NCI-H748 (cell line): ENCODE measurements at regions not wholly inside any gene's neighbourhood (a gene's known extent, or its start where the extent isn't known, plus 50 kb on each side); places are given as distances from the start of the nearest gene placed in this dataset.
"Not testable (repeated sequence)": the region's sequence is repeated elsewhere in the genome, so short reads cannot be mapped to it uniquely, and the experiment has no call there.

ENCODE experiments used
- DNase-seq: peaks from one replicate; lab custom pipeline; 2025; ENCODE audit not compliant: unreplicated experiment; lab: John Stamatoyannopoulos, UW

DNA sequence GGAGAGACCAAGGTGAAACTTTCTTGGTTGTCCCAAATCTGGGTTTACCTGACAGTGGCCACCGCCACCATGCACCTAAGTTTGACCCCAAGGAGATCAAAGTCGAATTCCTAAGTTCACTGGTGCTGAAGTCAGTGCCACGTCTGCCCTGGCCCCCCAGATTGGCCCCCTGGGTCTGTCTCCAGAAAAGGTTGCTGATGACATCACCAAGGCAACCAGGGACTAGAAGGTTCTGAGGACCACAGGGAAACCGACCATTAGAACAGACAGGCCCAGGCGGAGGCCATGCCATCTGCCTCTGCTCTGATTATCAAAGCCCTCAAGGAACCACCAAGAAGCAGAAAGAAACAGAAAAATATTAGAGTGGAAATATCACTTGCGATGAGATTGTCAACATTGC, 91.2 kb downstream of the DLL1 start:
- DNase-seq = no peak

DNA sequence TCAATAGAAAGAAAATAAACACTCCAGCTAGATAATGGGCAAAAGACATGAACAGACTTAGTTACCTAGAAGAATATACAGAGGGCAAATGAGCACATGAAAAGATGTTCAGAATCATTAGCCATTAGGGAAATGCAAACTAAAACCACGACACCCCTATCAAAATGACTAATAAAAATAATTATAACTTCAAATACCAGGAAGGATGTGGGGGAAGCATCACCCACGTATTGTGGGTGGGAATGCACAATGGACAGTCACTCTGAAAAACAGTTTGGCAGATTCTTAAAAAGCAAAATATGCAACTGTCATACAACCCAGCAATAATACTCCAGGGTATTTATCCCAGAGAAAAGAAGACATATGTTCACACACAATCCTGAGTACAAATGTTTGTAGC, 92.6 kb downstream of the DLL1 start:
- no peak for DNase-seq

DNA sequence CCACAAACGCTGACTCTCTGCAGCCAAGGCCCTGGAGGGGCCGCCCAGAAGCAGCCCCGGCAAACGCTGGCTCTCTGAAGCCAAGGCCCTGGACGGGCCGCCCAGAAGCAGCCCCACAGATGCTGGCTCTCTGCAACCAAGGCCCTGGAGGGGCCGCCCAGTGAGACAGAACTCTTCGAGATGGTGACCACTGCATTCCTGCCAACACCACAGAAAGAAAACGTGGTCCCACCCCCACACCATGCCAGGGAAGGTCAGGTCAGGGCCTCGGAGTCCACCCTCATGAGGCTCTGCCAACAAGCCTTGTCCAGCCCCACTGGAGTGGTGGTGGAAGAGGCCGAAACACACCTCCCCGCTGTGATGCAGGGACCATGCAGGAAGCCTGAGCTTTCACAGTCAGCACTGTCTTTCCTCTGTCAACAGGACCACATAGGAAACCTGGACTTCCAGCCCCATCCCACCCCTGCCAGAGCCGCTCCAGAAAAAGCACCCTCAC, 97.5 kb downstream of the DLL1 start:
- DNase-seq = no peak

DNA sequence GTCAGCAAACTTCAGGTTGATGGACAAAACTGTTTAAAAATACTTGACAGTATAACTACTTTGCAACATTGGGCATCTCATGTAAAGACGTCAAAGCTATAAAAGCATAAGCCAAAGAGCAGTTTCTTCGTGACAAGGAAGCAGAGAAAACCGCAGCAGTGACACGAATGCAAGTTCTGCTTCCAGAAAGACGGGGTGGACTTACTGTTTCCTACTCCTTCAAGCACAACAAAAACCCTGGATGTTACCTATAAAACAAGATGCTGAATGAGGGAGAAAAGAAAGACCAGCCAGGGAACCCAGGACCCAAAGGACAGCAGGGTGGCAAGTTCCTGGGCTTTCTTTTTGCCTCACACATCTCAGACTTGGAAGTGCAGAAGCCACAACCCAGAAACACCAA, 98.0 kb downstream of the DLL1 start:
- no peak for DNase-seq

DNA sequence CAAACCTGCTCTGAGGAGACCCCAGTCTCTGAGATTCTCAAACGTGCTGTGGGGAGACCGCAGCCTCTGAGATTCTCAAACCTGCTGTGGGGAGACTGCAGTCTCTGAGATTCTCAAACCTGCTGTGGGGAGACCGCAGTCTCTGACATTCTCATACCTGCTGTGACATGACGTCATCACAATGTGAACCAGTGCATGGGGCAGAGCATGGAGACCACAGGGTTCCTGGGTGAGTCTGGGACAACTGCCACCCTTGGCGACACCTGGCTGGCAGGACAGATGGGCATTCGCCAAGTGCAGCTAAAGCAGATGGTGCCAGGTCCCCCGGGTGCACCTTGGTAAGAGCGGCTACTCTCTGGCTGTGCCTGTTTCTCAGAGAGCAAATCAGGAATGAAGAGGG, 98.8 kb downstream of the DLL1 start:
- not testable (repeated sequence) for DNase-seq

DNA sequence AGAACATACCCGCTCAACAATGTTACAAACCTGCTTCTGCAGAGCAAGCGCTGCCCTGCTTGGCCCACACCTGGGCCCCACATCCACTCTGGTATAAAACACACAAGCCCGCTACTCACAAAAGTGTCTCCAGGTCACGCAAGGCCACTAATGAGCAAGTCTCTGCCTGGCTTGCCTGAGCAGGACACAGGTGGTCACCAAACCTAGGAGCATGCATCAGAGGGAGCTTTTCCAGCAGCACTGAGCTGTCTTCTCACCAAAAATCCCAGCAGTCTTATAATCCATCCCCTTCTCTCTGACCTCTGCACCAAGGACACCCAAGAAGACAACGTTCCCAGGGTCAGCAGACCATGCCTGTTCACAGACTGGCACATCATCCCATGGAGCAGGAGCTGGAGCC, 100.8 kb downstream of the DLL1 start:
- DNase-seq = no peak

DNA sequence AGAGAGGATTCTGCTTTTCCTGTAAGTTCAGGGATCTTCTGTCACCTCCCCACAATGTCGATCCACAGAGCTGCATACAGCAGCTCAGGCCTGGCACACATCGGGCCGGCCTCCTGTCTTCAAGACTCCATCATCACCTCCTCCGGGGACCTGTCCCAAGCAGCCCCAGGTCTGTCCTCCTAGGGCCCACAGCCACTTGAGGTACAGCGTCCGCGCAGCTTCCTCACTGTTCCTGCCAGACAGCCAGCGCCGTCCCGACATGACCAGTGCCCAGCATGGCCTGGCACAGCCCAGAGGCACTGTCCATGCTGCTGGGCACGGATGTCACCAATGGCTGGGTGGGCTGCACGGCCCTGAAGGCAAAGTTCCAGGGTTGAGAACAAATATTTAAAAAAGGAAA, 101.6 kb downstream of the DLL1 start:
- DNase-seq = no peak

DNA sequence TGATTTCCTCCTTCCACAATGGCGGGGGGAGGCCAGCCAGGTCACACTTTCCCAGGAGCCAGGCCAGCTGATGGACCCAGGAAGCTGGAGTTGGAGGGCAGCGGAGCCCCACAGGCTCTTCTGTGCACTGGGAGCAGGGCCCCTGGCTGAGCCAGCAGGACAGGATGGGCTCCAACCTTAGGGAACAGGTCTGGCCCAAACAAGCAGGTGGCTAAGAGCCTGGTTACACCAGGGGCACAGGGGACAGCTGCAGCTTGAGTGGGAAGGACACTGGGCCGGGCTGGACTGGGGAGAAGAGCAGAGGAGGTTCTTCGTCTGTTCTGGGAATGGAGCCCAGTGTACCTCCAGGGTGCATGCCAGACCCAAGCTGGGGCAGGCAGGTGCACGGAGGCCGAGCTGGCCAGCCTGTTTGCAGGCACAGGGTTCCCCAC, 102.3 kb downstream of the DLL1 start:
- DNase-seq = no peak

DNA sequence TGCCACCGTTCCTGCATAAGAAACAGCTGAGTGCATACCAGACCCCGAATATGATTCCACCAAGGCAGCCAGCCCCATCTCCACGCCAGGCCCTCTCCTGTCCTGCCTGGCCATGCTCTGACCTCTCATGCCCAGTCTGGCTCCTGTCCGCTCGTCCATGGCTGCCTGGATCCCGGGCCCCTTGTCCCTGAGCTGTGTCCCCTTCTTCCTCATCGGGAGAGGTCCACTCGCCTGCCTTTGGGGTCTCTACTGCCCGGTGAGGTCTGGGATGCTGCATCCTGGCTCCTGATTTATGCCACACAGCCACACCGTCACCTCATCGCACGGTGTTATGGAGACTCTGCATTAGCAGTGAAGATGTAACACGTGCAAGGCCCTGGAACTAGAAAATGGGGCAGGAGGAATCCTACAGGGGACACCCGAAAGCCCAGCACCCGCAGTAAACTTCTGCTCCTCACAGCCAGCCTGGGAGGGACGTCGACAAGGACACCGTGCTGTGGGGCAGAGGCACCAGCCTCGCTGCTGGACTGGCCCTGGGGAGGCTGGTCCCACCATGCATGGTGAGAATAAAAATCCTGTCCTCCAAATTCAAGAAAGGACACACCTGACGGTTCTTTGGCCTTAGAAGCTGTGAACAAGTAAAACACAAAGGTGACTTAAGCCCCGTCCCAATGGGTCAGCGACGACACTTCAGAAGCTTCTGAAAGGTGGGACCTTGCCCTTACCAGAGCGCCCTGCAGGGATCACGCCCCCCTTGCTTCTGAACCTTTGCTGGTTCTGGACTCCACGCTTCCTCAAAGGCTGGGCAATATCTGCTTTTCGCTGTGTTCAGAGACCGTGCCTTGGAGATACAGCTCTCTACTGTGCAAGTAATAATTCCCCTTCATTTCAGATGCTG, 103.0 kb downstream of the DLL1 start:
- no peak for DNase-seq

DNA sequence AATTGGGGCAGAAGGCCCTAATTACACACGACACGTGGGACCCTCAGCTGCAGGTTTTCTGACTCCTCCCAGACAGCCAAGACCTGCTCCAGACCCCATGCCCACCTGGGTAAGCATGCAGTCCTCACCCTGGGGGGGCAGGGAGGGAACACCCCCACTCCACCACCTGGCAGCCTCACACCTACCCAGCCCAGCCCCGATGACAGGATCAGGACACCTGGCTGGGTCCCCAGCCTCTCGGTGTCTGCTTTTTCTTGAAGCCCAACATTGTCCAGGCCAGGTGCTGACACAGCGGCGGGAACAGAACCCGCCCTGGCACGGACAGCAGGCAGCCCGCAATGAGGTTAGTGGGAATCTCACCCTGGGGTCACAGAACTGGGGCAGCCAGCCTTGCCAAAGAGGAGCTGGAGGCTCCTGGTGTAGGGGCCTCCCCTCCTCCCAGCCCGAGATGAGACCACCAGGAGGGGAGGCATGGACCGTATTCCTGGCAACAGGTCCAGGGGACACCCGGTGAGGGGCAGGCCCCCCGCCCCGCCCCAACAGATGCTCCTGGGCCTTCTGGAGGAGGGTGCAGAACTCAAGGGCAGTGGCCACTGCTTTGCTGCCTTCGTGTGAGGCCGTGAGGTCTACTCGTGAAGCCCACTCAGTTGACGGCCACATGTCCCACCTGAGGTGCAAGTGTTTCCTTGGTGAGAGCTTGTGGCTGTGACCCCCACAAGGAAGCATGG, 103.8 kb downstream of the DLL1 start:
- DNase-seq = peak; percentile 66

DNA sequence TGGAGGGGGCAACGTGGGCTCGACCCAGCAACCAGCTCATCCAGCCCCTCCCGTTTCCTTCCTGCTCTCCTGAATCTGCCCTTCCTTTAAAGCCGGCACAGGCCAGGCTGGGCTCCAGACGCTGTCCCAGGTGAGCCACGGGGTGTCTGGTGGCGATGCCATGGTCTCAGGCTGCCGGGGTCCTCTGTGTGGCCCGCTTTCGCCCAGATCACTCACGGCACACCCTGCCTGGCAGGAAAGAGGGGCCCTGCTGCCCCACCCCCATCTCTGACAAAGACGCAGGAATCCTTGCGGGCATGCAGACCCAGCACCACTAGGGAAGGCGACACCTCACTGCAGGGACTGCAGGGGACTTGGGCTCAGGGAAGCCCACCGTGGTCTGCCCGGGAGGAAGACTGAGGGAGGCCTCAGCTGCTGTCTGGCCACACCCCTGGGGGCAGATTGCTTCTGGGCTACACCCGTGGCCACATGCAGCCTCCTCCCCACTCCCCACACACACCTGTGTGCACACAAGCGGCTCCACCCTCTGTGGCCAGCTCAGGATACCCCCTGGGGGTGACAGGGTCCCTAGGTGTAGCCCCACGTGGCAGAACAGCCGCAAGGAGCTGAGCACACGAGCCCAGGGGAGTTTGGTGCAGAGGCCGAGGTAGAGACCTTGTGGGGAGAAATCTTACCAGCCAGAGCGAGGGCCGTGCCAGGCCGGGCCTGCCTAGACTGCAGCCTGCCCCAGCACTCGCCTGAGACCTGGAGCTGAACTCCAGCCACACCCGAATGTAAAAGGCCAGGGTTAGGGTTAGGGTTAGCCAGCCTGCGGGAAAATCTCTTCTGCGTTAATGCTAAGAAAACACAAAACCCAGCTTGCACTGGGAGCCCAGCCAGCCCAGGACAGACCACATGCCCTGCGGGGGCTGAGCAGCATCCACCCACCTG, 104.6 kb downstream of the DLL1 start:
- DNase-seq = peak; percentile 44

DNA sequence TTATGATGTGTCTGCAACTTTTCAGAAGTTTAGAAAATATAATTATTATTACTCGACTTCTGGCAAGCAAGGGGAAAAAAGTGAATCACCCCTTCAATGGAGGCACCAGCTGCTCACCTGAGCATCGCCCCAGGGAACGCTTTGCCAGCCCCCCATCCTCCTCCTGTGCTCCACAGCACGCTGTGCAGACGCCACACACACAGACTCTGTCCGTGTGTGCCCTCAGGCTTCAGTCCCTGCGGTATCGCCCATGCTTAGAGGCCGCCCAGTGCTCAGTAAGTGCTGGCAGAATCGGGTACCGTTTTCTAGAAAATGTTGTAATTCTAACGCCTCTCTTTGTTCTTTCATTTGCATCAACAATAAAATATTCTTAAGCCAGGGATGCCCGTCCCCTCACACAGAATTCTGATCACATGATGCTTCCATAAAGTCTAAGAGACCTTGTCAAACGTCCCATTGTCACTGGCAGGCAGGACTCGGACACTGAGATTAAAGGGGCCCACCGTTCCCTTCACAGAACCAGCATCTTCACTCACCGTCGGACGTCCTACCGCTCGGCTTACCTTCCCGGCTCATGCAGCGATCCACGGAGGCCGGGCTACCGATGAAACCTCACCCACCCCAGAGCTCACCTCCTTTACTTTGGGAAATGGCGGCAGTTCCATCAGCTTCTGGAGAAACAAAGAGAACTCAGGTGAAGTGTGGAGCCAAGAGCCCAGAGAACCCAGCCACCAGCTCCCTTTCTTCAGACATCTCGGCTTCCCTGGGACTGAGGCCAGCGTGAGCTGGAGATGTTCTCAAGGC, 105.5 kb downstream of the DLL1 start:
- no peak for DNase-seq

DNA sequence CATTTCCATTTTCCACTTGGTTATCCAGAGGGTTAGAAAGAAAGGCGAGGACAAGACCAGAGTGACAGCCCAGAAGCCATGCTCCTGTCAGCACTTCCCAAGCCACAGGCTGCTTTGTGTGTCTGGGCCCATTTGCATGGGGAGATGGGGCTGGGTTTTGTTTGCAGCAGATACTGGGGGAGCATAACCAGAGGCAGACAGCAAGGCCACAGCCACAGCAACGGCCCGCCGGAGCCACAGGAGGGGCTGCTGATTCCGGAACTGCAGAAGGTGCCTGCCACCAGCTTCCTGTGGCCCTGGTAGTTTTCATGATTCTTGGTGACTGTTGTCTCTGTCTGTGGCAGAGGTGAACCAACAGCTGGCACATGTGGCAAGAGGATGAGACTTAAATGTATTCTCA, 106.6 kb downstream of the DLL1 start:
- no peak for DNase-seq

DNA sequence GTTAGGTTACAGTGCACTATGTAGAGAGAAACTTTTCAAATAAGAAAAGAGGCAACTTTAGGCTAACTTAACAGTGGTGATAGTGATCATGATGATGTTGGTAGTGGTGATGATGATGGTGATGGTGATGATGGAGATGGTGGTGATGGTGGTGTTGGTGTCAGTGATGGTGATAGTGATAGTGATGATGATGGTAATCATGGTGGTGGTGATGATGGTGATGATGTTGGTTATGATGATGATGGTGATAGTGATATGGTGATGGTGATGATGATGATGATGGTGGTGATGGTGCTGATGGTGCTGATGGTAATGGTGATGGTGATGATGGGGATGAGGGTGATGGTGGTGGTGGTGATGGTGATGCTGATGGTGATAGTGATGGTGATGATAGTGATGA, 107.4 kb downstream of the DLL1 start:
- DNase-seq = no peak

DNA sequence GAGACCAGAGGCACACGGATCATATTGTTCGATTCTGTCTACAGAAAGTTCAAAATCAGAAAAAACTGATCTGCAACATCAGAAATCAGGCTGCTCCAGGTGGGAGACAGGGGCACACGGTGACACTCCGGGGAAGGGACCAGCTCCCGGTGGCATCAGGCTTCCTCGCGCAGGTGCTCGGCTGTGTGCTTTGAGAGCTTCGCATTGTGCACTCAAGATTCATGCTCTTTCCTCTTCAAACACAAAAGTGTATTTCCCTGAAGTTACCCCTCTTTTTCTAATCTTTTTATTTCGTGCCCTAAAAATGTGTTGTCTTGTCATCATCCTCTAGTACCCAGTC, 108.1 kb downstream of the DLL1 start:
- DNase-seq = no peak

DNA sequence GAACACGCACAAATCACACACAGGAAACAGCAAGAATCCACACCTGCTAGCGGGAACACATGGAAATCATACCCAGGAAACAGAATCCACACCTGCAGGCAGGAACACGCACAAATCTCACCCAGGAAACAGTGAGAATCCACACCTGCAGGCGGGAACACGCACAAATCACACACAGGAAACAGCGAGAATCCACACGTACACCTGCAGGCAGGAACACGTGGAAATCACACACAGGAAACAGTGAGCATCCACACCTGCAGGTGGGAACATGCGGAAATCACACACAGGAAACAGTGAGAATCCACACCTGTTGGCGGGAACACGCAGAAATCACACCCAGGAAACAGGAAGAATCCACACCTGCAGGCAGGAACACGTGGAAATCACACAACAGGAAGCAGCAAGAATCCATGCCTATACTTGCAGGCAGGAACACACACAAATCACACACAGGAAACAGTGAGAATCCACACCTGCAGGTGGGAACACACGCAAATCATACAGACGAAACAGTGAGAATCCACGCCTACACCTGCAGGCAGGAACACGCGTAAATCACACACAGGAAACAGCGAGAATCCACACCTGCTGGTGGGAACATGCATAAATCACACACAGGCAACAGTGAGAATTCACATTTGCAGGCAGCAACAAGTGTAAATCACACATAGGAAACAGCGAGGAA, 108.6 kb downstream of the DLL1 start:
- DNase-seq = no peak

DNA sequence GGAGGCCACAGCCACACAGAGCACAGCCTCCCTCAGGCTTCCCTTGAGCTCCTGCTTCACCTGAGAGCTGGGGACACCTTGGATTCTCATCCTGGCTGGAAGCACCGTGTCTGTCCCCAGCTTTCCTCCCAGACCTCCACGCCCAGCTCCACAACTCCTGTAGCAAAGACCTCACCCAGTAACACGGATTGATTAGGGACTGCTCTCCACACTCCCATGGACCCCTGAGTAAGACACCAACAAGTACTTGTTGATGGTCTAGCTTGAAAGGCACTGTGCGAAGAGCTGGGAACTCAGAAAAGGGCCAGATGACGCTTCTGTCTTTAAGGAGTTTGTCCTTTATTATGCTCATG, 109.6 kb downstream of the DLL1 start:
- DNase-seq = no peak

DNA sequence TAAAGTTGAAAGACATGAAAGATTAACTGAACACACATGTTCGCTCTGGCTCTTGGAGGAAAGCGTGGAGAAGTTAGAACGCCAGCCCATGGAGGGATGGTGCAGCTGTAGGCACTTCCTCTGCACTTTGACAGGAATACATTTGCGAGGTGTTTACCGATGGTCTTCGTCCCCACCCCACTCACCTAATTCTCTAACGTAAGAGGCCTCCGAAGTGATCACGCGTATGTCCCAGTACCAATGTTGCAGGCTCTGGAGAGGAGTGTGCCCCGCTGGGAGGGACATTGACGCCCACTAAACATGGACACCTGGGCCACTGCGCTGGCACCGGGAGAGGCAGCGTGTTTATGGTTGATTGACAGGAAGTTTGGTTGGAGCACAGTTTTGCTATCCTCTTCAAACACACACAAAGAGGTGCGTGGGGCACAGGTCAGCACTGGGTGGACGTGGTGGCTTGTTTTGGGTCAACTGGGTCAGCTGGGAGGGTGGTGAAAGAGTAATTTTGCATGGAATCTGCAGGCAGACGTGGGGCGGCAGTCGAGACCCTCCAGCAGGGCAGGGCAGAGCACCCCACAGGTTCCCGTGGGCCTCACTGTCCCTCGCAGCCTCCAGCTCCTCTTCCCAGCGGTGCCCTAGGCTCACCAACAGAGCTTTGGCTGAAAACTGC, 110.1 kb downstream of the DLL1 start:
- no peak for DNase-seq

DNA sequence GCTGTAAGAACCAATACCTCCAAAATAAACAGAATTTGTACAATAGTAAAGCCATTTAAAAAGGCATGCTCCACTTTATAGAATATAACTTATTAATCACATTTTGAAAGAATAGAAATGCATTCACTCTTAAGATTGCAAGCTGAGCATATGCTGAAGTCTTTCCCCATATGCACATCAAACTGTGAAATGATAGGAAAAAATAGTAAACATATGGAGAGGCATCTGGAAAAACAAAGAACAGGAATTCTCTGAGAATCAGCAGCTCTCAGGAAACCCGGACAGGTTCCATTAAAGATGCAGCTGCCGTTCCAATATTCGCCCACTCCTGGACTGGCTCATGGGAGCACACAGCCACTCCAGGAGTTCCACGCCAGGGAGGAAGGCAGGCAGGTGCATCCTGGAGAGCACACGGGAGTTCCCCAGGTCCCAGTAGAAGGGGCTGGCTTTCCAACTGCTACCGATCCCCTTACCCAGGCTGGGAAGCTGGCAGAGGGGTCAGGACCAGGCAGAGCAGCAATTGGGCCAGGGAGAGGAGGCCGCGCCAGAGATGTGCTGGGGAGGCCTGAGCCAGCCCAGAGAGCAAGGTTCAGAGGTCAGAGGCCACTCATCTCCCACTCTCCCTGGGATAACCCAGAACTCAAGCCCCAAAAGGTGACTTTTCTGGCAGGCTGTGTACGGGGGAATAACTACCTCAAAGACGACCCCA, 111.1 kb downstream of the DLL1 start:
- peak; percentile 73 for DNase-seq
